Esophagus muscularis mucosa (tissue), 4 donors: ENCODE measurements at regions not wholly inside any gene's neighbourhood (a gene's known extent, or its start where the extent isn't known, plus 50 kb on each side); places are given as distances from the start of the nearest gene placed in this dataset.

Source experiments
- EP300 ChIP-seq: sonication (generic); formaldehyde crosslinking; IDR thresholded peaks from one replicate; pipeline ENCODE4 v1.6.1; 2017; ENCODE audit warnings: antibody characterized with exemption
- POLR2A ChIP-seq: fragments of 450-650 bp; IDR thresholded peaks from one replicate; pipeline ENCODE4 v1.6.1; 2017; ENCODE audit warnings: antibody characterized with exemption, moderate library complexity, mild to moderate bottlenecking, low read depth
- POLR2AphosphoS5 ChIP-seq, 2 donors: sonication (generic); formaldehyde crosslinking; IDR thresholded peaks; one replicate each; pipeline ENCODE4 v1.6.1; 2017; ENCODE audit warnings: antibody characterized with exemption in 2 of 2
- TF ChIP-seq, protein P1 (sequence below), 3 experiments: fragments of 200-600 bp in 2 of 3; fragments of 450-650 bp in 1 of 3; sonication (generic) in 2 of 3; IDR thresholded peaks; one replicate each; pipeline ENCODE4 v1.5.1; 2017 to 2019; ENCODE audit warnings: antibody characterized with exemption in 3 of 3, mild to moderate bottlenecking in 2 of 3, moderate library complexity in 1 of 3

DNA sequence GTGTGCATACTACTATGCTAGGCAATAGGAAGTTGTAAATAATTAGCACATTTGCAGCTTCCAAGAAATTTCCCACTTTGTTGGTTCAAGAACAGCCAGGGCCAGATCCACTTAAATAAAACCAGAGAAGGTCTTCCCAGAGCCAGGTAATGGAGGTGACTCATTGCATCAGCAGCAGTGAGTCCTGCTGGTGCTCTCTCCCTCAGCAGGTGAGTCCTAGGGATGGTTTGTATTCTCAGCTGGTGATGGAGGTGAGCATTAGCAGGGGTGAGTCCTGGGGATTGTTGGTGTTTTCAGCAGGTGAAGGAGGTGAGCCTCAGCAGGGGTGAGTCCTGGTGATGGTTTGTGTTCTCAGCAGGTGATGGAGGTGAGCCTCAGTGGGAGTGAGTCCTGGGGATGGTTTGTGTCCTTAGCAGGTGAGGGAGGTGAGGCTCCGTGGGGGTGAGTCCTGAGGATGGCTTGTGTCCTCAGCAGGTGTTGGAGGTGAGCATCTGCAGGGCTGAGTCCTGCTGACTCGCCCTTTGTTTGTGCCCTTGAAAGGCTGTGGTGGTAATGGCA is 232.8 kb upstream of the EXOC2 start:
- TF ChIP-seq, protein P1, sequence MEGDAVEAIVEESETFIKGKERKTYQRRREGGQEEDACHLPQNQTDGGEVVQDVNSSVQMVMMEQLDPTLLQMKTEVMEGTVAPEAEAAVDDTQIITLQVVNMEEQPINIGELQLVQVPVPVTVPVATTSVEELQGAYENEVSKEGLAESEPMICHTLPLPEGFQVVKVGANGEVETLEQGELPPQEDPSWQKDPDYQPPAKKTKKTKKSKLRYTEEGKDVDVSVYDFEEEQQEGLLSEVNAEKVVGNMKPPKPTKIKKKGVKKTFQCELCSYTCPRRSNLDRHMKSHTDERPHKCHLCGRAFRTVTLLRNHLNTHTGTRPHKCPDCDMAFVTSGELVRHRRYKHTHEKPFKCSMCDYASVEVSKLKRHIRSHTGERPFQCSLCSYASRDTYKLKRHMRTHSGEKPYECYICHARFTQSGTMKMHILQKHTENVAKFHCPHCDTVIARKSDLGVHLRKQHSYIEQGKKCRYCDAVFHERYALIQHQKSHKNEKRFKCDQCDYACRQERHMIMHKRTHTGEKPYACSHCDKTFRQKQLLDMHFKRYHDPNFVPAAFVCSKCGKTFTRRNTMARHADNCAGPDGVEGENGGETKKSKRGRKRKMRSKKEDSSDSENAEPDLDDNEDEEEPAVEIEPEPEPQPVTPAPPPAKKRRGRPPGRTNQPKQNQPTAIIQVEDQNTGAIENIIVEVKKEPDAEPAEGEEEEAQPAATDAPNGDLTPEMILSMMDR (IDR thresholded peaks at IDR 0.05) = no peak
- no peak for TF ChIP-seq POLR2A
- no peak for TF ChIP-seq POLR2AphosphoS5 (IDR thresholded peaks at IDR 0.05)
- TF ChIP-seq EP300 = no peak
